ENCODE measurements at regions not wholly inside any gene's neighbourhood (a gene's known extent, or its start where the extent isn't known, plus 50 kb on each side); places are given as distances from the start of the nearest gene placed in this dataset.

- WGBS (ENCODE audit: insufficient coverage, low lambda C conversion rate): 86% methylated on average over 1 of the region's 1 CpG
- no peak for DNase-seq
These were observed 75.8 kb downstream of the CCDC34 start for GRCh38 chr11:27287205-27287604.

GRCh38 chr11:27285761-27286160 lies 77.3 kb downstream of the CCDC34 start:
- no peak for DNase-seq
- Histone ChIP-seq H3K9me3 (ENCODE audit: control insufficient read depth, low read depth, low read length) (peaks cover 2% of the 10 kb centered on the region), H3K36me3 (ENCODE audit: control insufficient read depth, insufficient read depth, low read length) (no peaks in the 10 kb centered on the region), H3K27me3 (ENCODE audit: control insufficient read depth, insufficient read depth, low read length) (no peaks in the 10 kb centered on the region), H3K4me1 (ENCODE audit: control insufficient read depth, insufficient read depth, low read length) (peaks cover 4% of the 10 kb centered on the region), H3K27ac (ENCODE audit: low read length) (no peak overlapping the region), H3K4me3 (ENCODE audit: low read length) (no peak overlapping the region)
- 77% methylated on average over 1 of the region's 3 CpGs for WGBS (ENCODE audit: insufficient coverage, low lambda C conversion rate)

More at GRCh38 chr11:27287205-27287604, 75.8 kb downstream of the CCDC34 start:
- Histone ChIP-seq H3K4me1 (ENCODE audit: control insufficient read depth, insufficient read depth, low read length) (peaks cover 9% of the 10 kb centered on the region), H3K36me3 (ENCODE audit: control insufficient read depth, insufficient read depth, low read length) (no peaks in the 10 kb centered on the region), H3K27me3 (ENCODE audit: control insufficient read depth, insufficient read depth, low read length) (no peaks in the 10 kb centered on the region), H3K27ac (ENCODE audit: low read length) (no peak overlapping the region), H3K9me3 (ENCODE audit: control insufficient read depth, low read depth, low read length) (peaks cover 10% of the 10 kb centered on the region), H3K4me3 (ENCODE audit: low read length) (no peak overlapping the region)

- DNase-seq: no peak
- H3K27me3 ChIP-seq (ENCODE audit: control insufficient read depth, insufficient read depth, low read length): no peaks in the 10 kb centered on the region
- WGBS (ENCODE audit: insufficient coverage, low lambda C conversion rate): 90% methylated on average over 2 of the region's 3 CpGs
These were observed 80.2 kb downstream of the CCDC34 start for GRCh38 chr11:27282806-27283205.

GRCh38 chr11:27281740-27282590 lies 81.0 kb downstream of the CCDC34 start:
- H3K27ac ChIP-seq (ENCODE audit: low read length): no peak overlapping the region
- no peak for DNase-seq
- no peaks in the 10 kb centered on the region for H3K36me3 ChIP-seq (ENCODE audit: control insufficient read depth, insufficient read depth, low read length)
- H3K4me3 ChIP-seq (ENCODE audit: low read length): no peak overlapping the region
- H3K27me3 ChIP-seq (ENCODE audit: control insufficient read depth, insufficient read depth, low read length): no peaks in the 10 kb centered on the region
- 87% methylated on average over 3 of the region's 9 CpGs for WGBS (ENCODE audit: insufficient coverage, low lambda C conversion rate)
- no peaks in the 10 kb centered on the region for H3K9me3 ChIP-seq (ENCODE audit: control insufficient read depth, low read depth, low read length)
- H3K4me1 ChIP-seq (ENCODE audit: control insufficient read depth, insufficient read depth, low read length): peaks cover 4% of the 10 kb centered on the region

More at GRCh38 chr11:27282806-27283205, 80.2 kb downstream of the CCDC34 start:
- H3K36me3 ChIP-seq (ENCODE audit: control insufficient read depth, insufficient read depth, low read length): no peaks in the 10 kb centered on the region
- H3K9me3 ChIP-seq (ENCODE audit: control insufficient read depth, low read depth, low read length): no peaks in the 10 kb centered on the region
- no peak overlapping the region for H3K4me3 ChIP-seq (ENCODE audit: low read length)
- H3K27ac ChIP-seq (ENCODE audit: low read length): no peak overlapping the region
- H3K4me1 ChIP-seq (ENCODE audit: control insufficient read depth, insufficient read depth, low read length): peaks cover 4% of the 10 kb centered on the region

GRCh38 chr11:27281276-27281675 lies 81.7 kb downstream of the CCDC34 start:
- no peak for DNase-seq
- Histone ChIP-seq H3K36me3 (ENCODE audit: control insufficient read depth, insufficient read depth, low read length) (no peaks in the 10 kb centered on the region), H3K4me1 (ENCODE audit: control insufficient read depth, insufficient read depth, low read length) (peaks cover 4% of the 10 kb centered on the region), H3K27me3 (ENCODE audit: control insufficient read depth, insufficient read depth, low read length) (no peaks in the 10 kb centered on the region), H3K9me3 (ENCODE audit: control insufficient read depth, low read depth, low read length) (no peaks in the 10 kb centered on the region), H3K4me3 (ENCODE audit: low read length) (no peak overlapping the region), H3K27ac (ENCODE audit: low read length) (no peak overlapping the region)
- WGBS (ENCODE audit: insufficient coverage, low lambda C conversion rate): 100% methylated on average over 1 of the region's 2 CpGs

GRCh38 chr11:27280140-27280539 lies 82.9 kb downstream of the CCDC34 start:
- H3K4me1 ChIP-seq (ENCODE audit: control insufficient read depth, insufficient read depth, low read length): peaks cover 4% of the 10 kb centered on the region
- no peaks in the 10 kb centered on the region for H3K9me3 ChIP-seq (ENCODE audit: control insufficient read depth, low read depth, low read length)
- no peaks in the 10 kb centered on the region for H3K27me3 ChIP-seq (ENCODE audit: control insufficient read depth, insufficient read depth, low read length)
- no peak overlapping the region for H3K4me3 ChIP-seq (ENCODE audit: low read length)
- 100% methylated on average over 3 of the region's 3 CpGs for WGBS (ENCODE audit: insufficient coverage, low lambda C conversion rate)
- no peak for DNase-seq
- H3K27ac ChIP-seq (ENCODE audit: low read length): no peak overlapping the region
- no peaks in the 10 kb centered on the region for H3K36me3 ChIP-seq (ENCODE audit: control insufficient read depth, insufficient read depth, low read length)

GRCh38 chr11:27279460-27279859 lies 83.6 kb downstream of the CCDC34 start:
- Histone ChIP-seq H3K4me1 (ENCODE audit: control insufficient read depth, insufficient read depth, low read length) (peaks cover 4% of the 10 kb centered on the region), H3K27me3 (ENCODE audit: control insufficient read depth, insufficient read depth, low read length) (no peaks in the 10 kb centered on the region), H3K27ac (ENCODE audit: low read length) (no peak overlapping the region), H3K9me3 (ENCODE audit: control insufficient read depth, low read depth, low read length) (no peaks in the 10 kb centered on the region), H3K36me3 (ENCODE audit: control insufficient read depth, insufficient read depth, low read length) (no peaks in the 10 kb centered on the region), H3K4me3 (ENCODE audit: low read length) (no peak overlapping the region)
- no peak for DNase-seq
- WGBS (ENCODE audit: insufficient coverage, low lambda C conversion rate): no CpG with 5 or more reads among the region's 4 CpGs

GRCh38 chr11:27277843-27278242 lies 85.2 kb downstream of the CCDC34 start:
- no CpG with 5 or more reads among the region's 1 CpG for WGBS (ENCODE audit: insufficient coverage, low lambda C conversion rate)

GRCh38 chr11:27276141-27276540 lies 86.9 kb downstream of the CCDC34 start:
- no peaks in the 10 kb centered on the region for H3K36me3 ChIP-seq (ENCODE audit: control insufficient read depth, insufficient read depth, low read length)
- H3K4me1 ChIP-seq (ENCODE audit: control insufficient read depth, insufficient read depth, low read length): no peaks in the 10 kb centered on the region
- H3K27me3 ChIP-seq (ENCODE audit: control insufficient read depth, insufficient read depth, low read length): no peaks in the 10 kb centered on the region
- DNase-seq: peak in 1 of 2 donors; percentile 36
- no peak overlapping the region for H3K4me3 ChIP-seq (ENCODE audit: low read length)
- no CpG with 5 or more reads among the region's 1 CpG for WGBS (ENCODE audit: insufficient coverage, low lambda C conversion rate)
- H3K27ac ChIP-seq (ENCODE audit: low read length): no peak overlapping the region
- H3K9me3 ChIP-seq (ENCODE audit: control insufficient read depth, low read depth, low read length): no peaks in the 10 kb centered on the region

More at GRCh38 chr11:27277843-27278242, 85.2 kb downstream of the CCDC34 start:
- no peak for DNase-seq
- no peak overlapping the region for H3K27ac ChIP-seq (ENCODE audit: low read length)
- H3K9me3 ChIP-seq (ENCODE audit: control insufficient read depth, low read depth, low read length): no peaks in the 10 kb centered on the region
- H3K27me3 ChIP-seq (ENCODE audit: control insufficient read depth, insufficient read depth, low read length): no peaks in the 10 kb centered on the region
- peaks cover 4% of the 10 kb centered on the region for H3K4me1 ChIP-seq (ENCODE audit: control insufficient read depth, insufficient read depth, low read length)
- H3K36me3 ChIP-seq (ENCODE audit: control insufficient read depth, insufficient read depth, low read length): no peaks in the 10 kb centered on the region
- no peak overlapping the region for H3K4me3 ChIP-seq (ENCODE audit: low read length)

GRCh38 chr11:27274854-27275395 lies 88.1 kb downstream of the CCDC34 start:
- no peak overlapping the region for H3K4me3 ChIP-seq (ENCODE audit: low read length)
- H3K27ac ChIP-seq (ENCODE audit: low read length): no peak overlapping the region
- no peaks in the 10 kb centered on the region for H3K27me3 ChIP-seq (ENCODE audit: control insufficient read depth, insufficient read depth, low read length)
- no peaks in the 10 kb centered on the region for H3K9me3 ChIP-seq (ENCODE audit: control insufficient read depth, low read depth, low read length)
- no peaks in the 10 kb centered on the region for H3K4me1 ChIP-seq (ENCODE audit: control insufficient read depth, insufficient read depth, low read length)
- H3K36me3 ChIP-seq (ENCODE audit: control insufficient read depth, insufficient read depth, low read length): no peaks in the 10 kb centered on the region
- DNase-seq: no peak
